Fibroblast of mammary gland (primary cell): ENCODE measurements at regions not wholly inside any gene's neighbourhood (a gene's known extent, or its start where the extent isn't known, plus 50 kb on each side); places are given as distances from the start of the nearest gene placed in this dataset.

Source experiments
- DNase-seq: peaks from one replicate; pipeline ENCODE4 v3.0.0-alpha.2; 2010; ENCODE audit warnings: low read depth
- H3K4me3 ChIP-seq: 2 replicates; pipeline ENCODE4 v1.5.1; 2011; ENCODE audit warnings: low read depth, mild to moderate bottlenecking, low read length, moderate library complexity; ENCODE audit not compliant: control insufficient read depth
- TF ChIP-seq, protein P1 (sequence below): conservative IDR thresholded peaks from 2 replicates; pipeline ENCODE4 v1.5.1; 2011; ENCODE audit warnings: low read depth, low read length, inconsistent platforms; ENCODE audit not compliant: control insufficient read depth, insufficient read depth

DNA sequence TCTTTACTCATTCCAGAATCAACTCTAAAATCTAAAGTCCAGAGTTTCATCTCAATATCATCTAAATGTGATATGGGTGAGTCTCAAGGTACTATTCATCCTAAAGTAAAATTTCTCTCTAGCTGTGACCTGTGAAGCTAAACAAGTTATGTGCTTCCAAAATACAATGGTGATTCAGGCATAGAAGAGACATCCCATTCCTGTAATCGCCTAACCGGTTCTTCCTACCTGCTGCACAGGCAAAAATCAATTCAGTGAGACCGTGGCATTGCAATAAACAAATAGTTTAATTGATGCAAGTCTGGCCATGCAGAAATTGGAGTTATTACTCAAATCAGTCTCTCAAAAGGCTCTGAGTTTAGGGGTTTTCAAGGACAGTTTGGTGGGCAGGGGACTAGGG, 232.8 kb downstream of the UBE3D start:
- TF ChIP-seq, protein P1, sequence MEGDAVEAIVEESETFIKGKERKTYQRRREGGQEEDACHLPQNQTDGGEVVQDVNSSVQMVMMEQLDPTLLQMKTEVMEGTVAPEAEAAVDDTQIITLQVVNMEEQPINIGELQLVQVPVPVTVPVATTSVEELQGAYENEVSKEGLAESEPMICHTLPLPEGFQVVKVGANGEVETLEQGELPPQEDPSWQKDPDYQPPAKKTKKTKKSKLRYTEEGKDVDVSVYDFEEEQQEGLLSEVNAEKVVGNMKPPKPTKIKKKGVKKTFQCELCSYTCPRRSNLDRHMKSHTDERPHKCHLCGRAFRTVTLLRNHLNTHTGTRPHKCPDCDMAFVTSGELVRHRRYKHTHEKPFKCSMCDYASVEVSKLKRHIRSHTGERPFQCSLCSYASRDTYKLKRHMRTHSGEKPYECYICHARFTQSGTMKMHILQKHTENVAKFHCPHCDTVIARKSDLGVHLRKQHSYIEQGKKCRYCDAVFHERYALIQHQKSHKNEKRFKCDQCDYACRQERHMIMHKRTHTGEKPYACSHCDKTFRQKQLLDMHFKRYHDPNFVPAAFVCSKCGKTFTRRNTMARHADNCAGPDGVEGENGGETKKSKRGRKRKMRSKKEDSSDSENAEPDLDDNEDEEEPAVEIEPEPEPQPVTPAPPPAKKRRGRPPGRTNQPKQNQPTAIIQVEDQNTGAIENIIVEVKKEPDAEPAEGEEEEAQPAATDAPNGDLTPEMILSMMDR = no peak
- no peak overlapping the region for H3K4me3 ChIP-seq
- no peak for DNase-seq

DNA sequence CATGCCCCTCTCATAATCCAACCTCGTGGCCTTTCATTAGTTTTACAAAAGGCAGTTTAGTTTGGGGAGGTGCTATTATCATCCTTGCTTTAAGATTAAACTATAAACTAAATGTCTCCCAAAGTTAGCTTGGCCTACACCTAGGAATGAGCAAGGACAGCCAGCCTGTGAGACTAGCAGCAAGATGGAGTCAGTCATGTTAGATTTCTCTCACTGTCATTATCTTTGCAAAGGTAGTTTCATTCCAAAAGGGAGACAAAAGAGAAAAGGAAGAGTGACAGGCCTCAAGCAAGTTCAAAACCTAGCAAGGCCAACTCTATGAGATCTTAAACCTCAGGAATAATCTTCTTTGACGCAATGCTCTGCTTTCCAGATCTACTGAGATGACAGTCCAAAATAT, 232.2 kb downstream of the UBE3D start:
- no peak overlapping the region for H3K4me3 ChIP-seq
- TF ChIP-seq, protein P1 = no peak
- no peak for DNase-seq

DNA sequence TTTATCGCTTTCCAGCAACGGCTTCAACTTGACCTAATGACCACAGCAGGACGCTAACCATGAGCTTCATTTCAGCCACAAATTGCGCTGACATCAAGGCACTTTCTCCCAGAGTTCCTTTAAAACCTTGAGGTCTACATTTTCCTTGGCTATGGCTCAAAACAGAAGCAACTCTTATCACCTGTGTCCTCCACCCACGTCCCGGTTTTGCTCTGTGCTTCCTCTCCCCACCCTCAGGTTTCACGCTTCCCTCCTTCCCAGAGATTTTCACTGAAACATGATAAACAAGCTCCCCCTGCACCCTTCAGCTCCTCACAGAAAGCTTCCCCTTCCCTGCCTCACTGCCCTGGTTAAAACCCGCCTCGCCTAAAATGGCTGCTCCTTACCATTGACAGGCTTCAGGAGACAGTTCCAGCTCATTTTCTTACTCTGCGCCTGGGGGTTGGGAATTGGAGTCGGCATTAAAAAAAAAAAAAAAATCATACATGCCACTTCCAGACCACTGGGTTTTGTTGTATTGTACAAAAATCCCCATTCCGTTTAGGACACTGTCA, 229.5 kb downstream of the UBE3D start:
- DNase-seq = no peak
- TF ChIP-seq, protein P1 = no peak
- no peak overlapping the region for H3K4me3 ChIP-seq

DNA sequence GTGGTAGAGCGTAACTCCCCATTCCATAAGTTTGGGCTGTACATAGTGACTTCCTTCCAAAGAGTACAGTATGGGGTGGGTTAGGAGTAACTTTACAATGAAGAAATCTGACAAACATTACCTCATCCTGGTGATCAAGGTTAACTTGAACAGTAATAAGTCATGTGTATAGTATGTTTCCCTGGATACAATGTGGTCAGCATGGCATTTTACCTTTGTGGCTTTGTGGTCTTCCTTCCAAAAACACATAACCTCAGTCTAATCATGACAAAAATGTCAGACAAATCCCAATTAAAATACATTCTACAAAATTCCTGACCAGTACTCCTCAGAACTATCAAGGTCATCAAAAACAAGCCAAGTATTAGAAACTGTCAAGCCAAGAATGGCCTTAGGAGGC, 225.1 kb downstream of the UBE3D start:
- no peak for DNase-seq
- TF ChIP-seq, protein P1 = no peak
- no peak overlapping the region for H3K4me3 ChIP-seq

DNA sequence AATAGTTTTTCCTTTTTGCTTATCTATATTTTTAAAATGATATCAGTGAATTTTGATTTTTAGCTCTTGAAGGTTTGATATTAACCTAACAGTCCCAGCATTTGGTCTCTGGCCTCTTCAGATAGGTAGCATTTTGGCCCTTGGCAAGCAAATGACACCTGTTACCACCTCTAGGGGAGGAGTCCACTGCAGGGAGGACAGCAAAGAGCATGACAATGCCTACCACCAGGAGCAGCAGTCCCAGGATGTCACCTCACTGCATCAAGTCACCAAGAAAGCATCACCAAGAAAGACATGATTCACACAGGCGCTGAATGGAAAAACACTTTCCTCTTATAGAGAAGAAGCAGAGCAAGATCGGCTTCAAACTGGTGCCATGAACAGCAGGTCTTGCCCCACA, 224.3 kb downstream of the UBE3D start:
- no peak for DNase-seq
- H3K4me3 ChIP-seq = no peak overlapping the region
- TF ChIP-seq, protein P1 = no peak
